ENCODE measurements at regions not wholly inside any gene's neighbourhood (a gene's known extent, or its start where the extent isn't known, plus 50 kb on each side); places are given as distances from the start of the nearest gene placed in this dataset.

DNA sequence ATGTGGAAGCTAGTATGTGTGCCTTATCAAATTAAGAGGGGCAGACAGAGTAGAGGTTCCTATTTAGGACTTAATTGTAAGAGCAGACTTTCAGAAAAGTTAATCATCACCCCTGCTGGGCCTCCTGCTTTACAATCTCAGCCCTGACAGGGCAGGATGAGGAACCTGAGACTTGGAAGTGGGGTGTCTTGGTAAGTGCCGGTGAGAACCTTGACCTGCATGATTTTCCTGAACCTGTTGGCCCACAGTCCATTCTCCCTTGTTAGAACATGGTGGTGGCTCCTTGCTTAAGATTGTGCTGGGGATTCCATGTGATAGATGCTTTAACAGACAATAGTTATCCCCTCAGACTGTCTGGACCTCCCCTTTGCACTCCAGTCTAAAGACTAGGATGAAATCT is 141.7 kb upstream of the TMEM72 start:
- H2AFZ ChIP-seq, result no peak overlapping the region
- no peaks in the 10 kb centered on the region for H3K4me1 ChIP-seq (ENCODE audit: insufficient read depth)

DNA sequence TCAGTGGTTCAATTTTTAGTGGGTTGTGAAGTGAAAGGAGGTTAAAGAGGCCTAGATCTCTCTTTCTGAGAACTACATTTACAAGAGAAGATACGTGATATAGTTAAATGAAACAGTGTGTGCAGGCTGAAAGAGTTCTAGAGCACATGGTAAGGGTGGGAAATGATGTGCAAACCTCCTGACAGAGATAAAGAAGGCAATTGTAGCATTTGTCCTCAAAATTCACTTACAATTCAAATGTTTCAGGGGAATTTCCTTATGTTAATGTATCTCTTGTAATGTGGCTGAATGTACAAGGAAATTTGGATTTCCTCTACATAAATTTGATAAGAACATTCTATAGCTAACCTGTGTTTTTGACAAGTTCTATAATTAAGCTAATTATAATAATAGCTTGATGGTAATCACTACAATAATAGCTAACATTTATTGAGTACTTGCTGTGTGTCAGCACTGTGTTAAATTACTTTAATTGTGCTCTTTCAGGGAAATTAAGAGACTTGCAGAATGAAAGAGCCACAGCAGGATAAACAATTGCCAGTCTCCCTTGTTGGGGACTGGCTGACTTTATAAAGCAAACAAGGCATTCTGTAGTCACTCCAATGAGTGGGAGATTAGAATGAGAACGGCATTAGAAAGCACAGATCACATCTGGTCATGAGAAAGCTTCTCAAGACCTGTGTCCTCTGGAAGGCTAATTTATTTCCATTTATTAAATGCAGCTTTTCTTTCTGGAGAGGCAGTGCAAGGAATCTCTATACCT is 139.7 kb upstream of the TMEM72 start:
- no peaks in the 10 kb centered on the region for H3K36me3 ChIP-seq (ENCODE audit: low read depth)
- no peaks in the 10 kb centered on the region for H3K9me3 ChIP-seq (ENCODE audit: low read depth)
- H3K27ac ChIP-seq, result no peak overlapping the region
- H3K9ac ChIP-seq, result no peak overlapping the region
- H3K27me3 ChIP-seq (replicated peaks; ENCODE audit: insufficient read depth), result no peaks in the 10 kb centered on the region
- in situ Hi-C loops (cut with MboI), result no loop called here
- no peaks in the 10 kb centered on the region for H3K9me2 ChIP-seq (ENCODE audit: insufficient read depth)
- no peak for DNase-seq
- H3K79me2 ChIP-seq (ENCODE audit: insufficient read depth), result no peaks in the 10 kb centered on the region
- H3K4me1 ChIP-seq (ENCODE audit: insufficient read depth), result no peaks in the 10 kb centered on the region
- H2AFZ ChIP-seq, result no peak overlapping the region
- TF ChIP-seq EZH2 (IDR thresholded peaks at IDR 0.05; ENCODE audit: insufficient read depth, poor library complexity, severe bottlenecking) (no peak), EZH2phosphoT487 (IDR thresholded peaks at IDR 0.05; ENCODE audit: insufficient read depth, low read depth) (no peak)
- no peak overlapping the region for H3K4me2 ChIP-seq (ENCODE audit: unreplicated experiment)
- H3K4me3 ChIP-seq, result no peak overlapping the region
- WGBS, 2 experiments (ENCODE audit: low coverage in 1 of 2, low lambda C conversion rate in 2 of 2, missing lambda C conversion rate in 2 of 2), result 54 to 69% methylated on average over 2 of the region's 2 CpGs
- H3F3A ChIP-seq (ENCODE audit: insufficient read depth), result no peaks in the 10 kb centered on the region
- no peaks in the 10 kb centered on the region for H4K20me1 ChIP-seq (ENCODE audit: insufficient read depth)

More for the DNA sequence above, 141.7 kb upstream of the TMEM72 start:
- H3K9me3 ChIP-seq (ENCODE audit: low read depth), result no peaks in the 10 kb centered on the region
- H3K79me2 ChIP-seq (ENCODE audit: insufficient read depth), result no peaks in the 10 kb centered on the region
- TF ChIP-seq EZH2phosphoT487 (IDR thresholded peaks at IDR 0.05; ENCODE audit: insufficient read depth, low read depth), result no peak
- no peak for TF ChIP-seq EZH2 (IDR thresholded peaks at IDR 0.05; ENCODE audit: insufficient read depth, poor library complexity, severe bottlenecking)
- H3K36me3 ChIP-seq (ENCODE audit: low read depth), result no peaks in the 10 kb centered on the region
- no peaks in the 10 kb centered on the region for H4K20me1 ChIP-seq (ENCODE audit: insufficient read depth)
- in situ Hi-C loops (cut with MboI), result no loop called here
- 50 to 75% methylated on average over 1 of the region's 1 CpG for WGBS, 2 experiments (ENCODE audit: low coverage in 1 of 2, low lambda C conversion rate in 2 of 2, missing lambda C conversion rate in 2 of 2)
- DNase-seq, result no peak
- H3K4me3 ChIP-seq, result no peak overlapping the region
- H3K27ac ChIP-seq, result no peak overlapping the region
- H3F3A ChIP-seq (ENCODE audit: insufficient read depth), result 0 out of 2 replicates have a peak, but pooled peaks cover 2% of the 10 kb centered on the region
- no peaks in the 10 kb centered on the region for H3K27me3 ChIP-seq (replicated peaks; ENCODE audit: insufficient read depth)
- H3K9ac ChIP-seq, result no peak overlapping the region
- no peaks in the 10 kb centered on the region for H3K9me2 ChIP-seq (ENCODE audit: insufficient read depth)
- H3K4me2 ChIP-seq (ENCODE audit: unreplicated experiment), result no peak overlapping the region

DNA sequence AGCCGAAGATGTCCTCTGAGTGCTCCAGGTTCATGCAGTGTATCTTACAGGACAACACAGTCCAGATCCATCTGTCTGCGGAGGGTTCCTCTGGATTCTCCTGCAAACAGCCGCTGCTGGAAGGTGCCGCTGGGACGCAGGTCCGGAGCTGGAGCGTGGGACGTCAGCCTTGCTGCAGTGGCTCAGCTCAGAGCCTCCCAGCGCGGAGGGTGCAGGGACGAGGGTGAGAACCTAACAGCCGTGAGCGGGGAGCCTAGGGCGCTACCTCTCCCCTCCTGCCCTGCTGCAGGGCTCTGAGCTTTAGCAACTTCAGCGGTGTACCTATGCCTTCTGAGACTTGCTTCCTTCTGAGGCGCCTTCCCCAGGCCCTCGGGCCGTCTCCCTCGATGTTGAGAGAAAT is 137.6 kb upstream of the TMEM72 start:
- no peaks in the 10 kb centered on the region for H3K9me2 ChIP-seq (ENCODE audit: insufficient read depth)
- WGBS, 2 experiments (ENCODE audit: low coverage in 1 of 2, low lambda C conversion rate in 2 of 2, missing lambda C conversion rate in 2 of 2), result 95 to 96% methylated on average over 19 of the region's 19 CpGs
- no peak overlapping the region for H3K4me3 ChIP-seq
- no peak for TF ChIP-seq EZH2phosphoT487 (IDR thresholded peaks at IDR 0.05; ENCODE audit: insufficient read depth, low read depth)
- no peak for TF ChIP-seq EZH2 (IDR thresholded peaks at IDR 0.05; ENCODE audit: insufficient read depth, poor library complexity, severe bottlenecking)
- no peak overlapping the region for H3K9ac ChIP-seq
- H2AFZ ChIP-seq, result no peak overlapping the region
- no peaks in the 10 kb centered on the region for H3F3A ChIP-seq (ENCODE audit: insufficient read depth)
- H3K27ac ChIP-seq, result no peak overlapping the region
- no peaks in the 10 kb centered on the region for H4K20me1 ChIP-seq (ENCODE audit: insufficient read depth)
- H3K4me1 ChIP-seq (ENCODE audit: insufficient read depth), result no peaks in the 10 kb centered on the region
- H3K9me3 ChIP-seq (ENCODE audit: low read depth), result no peaks in the 10 kb centered on the region
- H3K36me3 ChIP-seq (ENCODE audit: low read depth), result no peaks in the 10 kb centered on the region
- no peaks in the 10 kb centered on the region for H3K27me3 ChIP-seq (replicated peaks; ENCODE audit: insufficient read depth)
- no peak for DNase-seq
- H3K4me2 ChIP-seq (ENCODE audit: unreplicated experiment), result no peak overlapping the region
- no peaks in the 10 kb centered on the region for H3K79me2 ChIP-seq (ENCODE audit: insufficient read depth)
- in situ Hi-C loops (cut with MboI), result no loop called here

DNA sequence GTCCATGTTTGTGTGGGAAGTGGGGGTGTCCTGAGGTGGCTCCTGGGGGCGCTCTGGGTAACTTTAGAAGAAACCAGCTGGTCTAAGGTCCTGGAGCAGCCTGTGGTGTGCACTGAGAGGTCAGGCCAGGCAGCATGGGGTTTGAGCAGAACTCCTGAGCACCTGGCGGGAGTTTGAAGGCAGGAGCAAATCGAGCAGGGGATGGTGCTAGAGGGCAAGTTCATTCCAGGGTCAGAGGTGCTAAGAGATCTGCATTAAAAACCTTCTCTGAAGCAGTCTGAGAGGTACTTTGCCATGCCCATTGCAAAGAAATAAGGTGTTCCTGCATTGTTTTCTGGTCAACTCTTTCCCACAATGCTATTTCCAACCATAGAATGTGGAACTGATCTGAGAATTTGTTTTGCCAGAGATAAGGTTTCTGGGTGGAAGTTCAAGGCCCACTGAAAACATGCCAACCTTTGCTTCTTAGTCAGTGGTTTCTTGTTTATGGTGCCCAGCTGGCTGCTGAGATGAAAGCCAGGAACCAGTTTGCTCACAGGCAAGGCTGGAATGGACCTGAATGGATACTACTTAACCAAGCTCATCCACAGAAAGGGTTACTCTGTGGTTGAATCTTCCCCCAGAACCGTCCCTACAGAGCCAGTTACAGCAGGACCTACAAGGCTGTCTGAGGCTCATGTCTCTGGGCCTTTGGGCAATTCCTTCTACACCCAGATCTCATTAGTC is 136.3 kb upstream of the TMEM72 start:
- in situ Hi-C loops (cut with MboI), result no loop called here
- DNase-seq, result peak; percentile 45

More for the DNA sequence above, 136.3 kb upstream of the TMEM72 start:
- no peak overlapping the region for H3K4me2 ChIP-seq (ENCODE audit: unreplicated experiment)
- H3F3A ChIP-seq (ENCODE audit: insufficient read depth), result no peaks in the 10 kb centered on the region
- H3K9me2 ChIP-seq (ENCODE audit: insufficient read depth), result no peaks in the 10 kb centered on the region
- no peaks in the 10 kb centered on the region for H3K4me1 ChIP-seq (ENCODE audit: insufficient read depth)
- H2AFZ ChIP-seq, result no peak overlapping the region
- H3K27ac ChIP-seq, result no peak overlapping the region
- H3K9me3 ChIP-seq (ENCODE audit: low read depth), result no peaks in the 10 kb centered on the region
- no peak overlapping the region for H3K4me3 ChIP-seq
- TF ChIP-seq EZH2phosphoT487 (IDR thresholded peaks at IDR 0.05; ENCODE audit: insufficient read depth, low read depth), result no peak
- no peaks in the 10 kb centered on the region for H3K36me3 ChIP-seq (ENCODE audit: low read depth)
- H3K79me2 ChIP-seq (ENCODE audit: insufficient read depth), result no peaks in the 10 kb centered on the region
- H3K27me3 ChIP-seq (replicated peaks; ENCODE audit: insufficient read depth), result no peaks in the 10 kb centered on the region
- no peaks in the 10 kb centered on the region for H4K20me1 ChIP-seq (ENCODE audit: insufficient read depth)
- H3K9ac ChIP-seq, result no peak overlapping the region
- 62 to 63% methylated on average over 4 of the region's 4 CpGs for WGBS, 2 experiments (ENCODE audit: low coverage in 1 of 2, low lambda C conversion rate in 2 of 2, missing lambda C conversion rate in 2 of 2)
